T-helper 17 cell (primary cell): ENCODE measurements at regions not wholly inside any gene's neighbourhood (a gene's known extent, or its start where the extent isn't known, plus 50 kb on each side); places are given as distances from the start of the nearest gene placed in this dataset.

Source experiments
- ATAC-seq: fragments of 150-1000 bp; cut with Tn5 transposase; 2 replicates; pipeline ENCODE4 v1.10.0; 2021; ENCODE audit warnings: mild to moderate bottlenecking, moderate library complexity
- DNase-seq, 3 donors: peaks; one replicate each; pipeline versions ENCODE4 v3.0.0 to v3.0.0-alpha.2; 2020 to 2021
- H3K9me3 ChIP-seq: one replicate; pipeline ENCODE4 v1.7.0; 2013; ENCODE audit warnings: low read length, mild to moderate bottlenecking; ENCODE audit not compliant: control insufficient read depth, poor library complexity, severe bottlenecking
- H3K27ac Mint-ChIP-seq: one replicate; pipeline ENCODE4 v1.8.0; 2022; ENCODE audit warnings: mild to moderate bottlenecking, moderate library complexity, mixed read lengths
- H3K27me3 Mint-ChIP-seq: one replicate; pipeline ENCODE4 v1.8.0; 2022; ENCODE audit warnings: mixed read lengths
- H3K36me3 Mint-ChIP-seq: one replicate; pipeline ENCODE4 v1.8.0; 2022; ENCODE audit warnings: low read depth, mixed read lengths
- H3K4me1 Mint-ChIP-seq: one replicate; pipeline ENCODE4 v1.8.0; 2022; ENCODE audit warnings: mild to moderate bottlenecking, mixed read lengths
- H3K4me3 Mint-ChIP-seq: one replicate; pipeline ENCODE4 v1.8.0; 2022; ENCODE audit warnings: mild to moderate bottlenecking, moderate library complexity, mixed read lengths

DNA sequence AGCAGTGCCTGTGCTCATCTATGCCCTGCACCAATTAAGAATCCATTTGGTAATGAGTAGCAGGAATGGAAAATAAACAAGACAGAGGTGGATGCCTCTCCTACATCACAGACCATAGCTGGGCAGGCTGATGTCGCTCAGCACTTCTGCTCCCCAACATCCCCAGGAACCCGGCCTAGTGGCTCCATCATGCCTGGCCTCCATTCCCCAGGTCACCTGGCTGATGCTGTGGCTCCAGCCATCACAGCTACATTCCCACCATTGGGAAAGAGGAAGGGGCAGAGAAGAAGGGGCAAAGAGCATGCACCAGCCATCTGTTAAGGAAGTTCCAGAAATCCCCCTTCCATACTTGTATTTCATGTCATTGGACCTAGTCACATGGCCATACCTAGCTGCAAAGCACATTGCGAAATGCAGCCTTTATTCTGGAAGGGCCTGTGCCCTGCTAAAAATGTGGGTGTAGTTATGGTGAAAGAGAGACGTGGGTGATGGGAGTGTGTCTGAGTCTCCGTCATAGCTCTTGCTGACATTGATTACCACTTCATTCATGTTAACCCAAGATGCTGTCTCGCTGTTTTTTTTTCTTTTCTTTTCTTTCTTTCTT lies 86.1 kb upstream of the ADAMTS2 start:
- Mint-ChIP-seq H3K36me3 (no peaks in the 10 kb centered on the region), H3K27ac (no peak overlapping the region), H3K4me3 (no peak overlapping the region), H3K4me1 (peaks cover 3% of the 10 kb centered on the region), H3K27me3 (peaks cover 10% of the 10 kb centered on the region)
- DNase-seq: no peak
- H3K9me3 ChIP-seq: no peaks in the 10 kb centered on the region
- ATAC-seq: no peak

DNA sequence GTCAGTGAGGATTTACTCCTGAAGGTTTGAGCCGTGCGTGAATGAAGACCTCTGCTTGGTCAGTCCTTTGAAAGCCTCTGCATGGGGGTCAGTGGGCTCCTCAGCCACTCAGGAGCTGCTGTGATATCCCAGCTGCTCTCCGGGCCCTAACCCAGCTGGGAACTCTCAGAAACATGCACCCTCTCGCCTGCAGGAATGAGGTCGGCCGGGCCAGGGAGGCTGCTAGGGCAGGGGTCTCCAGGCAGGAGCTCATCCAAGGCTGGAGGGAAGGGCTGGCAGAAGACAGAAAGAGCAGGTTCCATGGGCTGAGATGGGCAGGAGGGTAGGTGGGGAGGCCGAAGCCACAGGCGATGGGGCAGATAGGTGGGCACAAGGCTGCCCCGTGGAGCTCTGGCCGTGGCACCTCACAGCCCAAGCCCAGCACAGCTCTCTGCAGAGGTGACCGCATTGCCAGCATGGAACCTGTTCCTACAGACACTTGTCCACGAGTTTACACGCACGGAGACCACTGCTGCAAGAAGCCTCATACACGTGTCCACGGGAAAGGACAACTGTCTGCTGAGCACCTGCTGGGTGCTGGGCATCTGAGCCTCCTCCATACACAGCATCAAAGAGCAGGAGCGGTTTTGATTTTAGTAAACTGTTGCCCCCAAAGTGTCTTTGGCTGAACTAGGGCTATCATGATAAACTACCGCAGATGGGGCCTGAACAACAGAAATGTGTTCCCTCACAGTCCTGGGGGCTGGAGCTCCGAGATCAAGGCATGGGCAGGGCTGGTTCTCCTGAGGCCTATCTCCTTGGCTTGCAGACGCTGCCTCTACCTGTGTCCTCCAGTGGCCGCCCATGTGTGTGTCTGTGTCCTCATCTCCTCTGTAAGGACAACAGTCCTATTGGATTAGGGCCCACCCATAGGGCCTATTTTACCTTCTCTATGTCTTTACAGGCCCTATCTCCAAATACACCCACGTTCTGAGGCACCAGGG lies 85.2 kb upstream of the ADAMTS2 start:
- no peak for ATAC-seq
- peaks cover 7% of the 10 kb centered on the region for H3K27me3 Mint-ChIP-seq
- no peak overlapping the region for H3K4me3 Mint-ChIP-seq
- H3K9me3 ChIP-seq: no peaks in the 10 kb centered on the region
- DNase-seq: no peak
- peaks cover 5% of the 10 kb centered on the region for H3K4me1 Mint-ChIP-seq
- H3K36me3 Mint-ChIP-seq: no peaks in the 10 kb centered on the region
- H3K27ac Mint-ChIP-seq: no peak overlapping the region

DNA sequence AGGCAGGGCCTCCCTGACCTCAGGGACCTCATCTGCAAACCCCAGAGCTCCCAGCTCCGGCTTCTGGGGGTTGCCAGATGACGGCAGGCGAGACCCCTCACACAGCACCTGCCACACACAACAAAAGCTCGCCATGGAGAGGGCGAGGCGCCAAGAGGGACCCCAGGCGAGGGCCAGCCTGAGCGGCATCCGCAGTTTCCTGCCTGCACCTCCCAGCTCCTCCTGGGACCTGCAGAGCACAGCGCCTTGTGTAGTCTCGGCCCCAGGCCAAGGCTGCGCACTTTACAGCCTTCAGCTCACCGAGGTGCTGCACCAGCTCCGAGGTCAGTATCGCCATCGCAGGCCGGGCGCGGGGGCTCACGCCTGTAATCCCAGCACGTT lies 82.4 kb upstream of the ADAMTS2 start:
- H3K27ac Mint-ChIP-seq: no peak overlapping the region
- H3K27me3 Mint-ChIP-seq: peaks cover 23% of the 10 kb centered on the region
- H3K36me3 Mint-ChIP-seq: no peaks in the 10 kb centered on the region
- H3K4me3 Mint-ChIP-seq: no peak overlapping the region
- ATAC-seq (no peak), DNase-seq (no peak)
- no peaks in the 10 kb centered on the region for H3K9me3 ChIP-seq
- H3K4me1 Mint-ChIP-seq: peaks cover 5% of the 10 kb centered on the region

DNA sequence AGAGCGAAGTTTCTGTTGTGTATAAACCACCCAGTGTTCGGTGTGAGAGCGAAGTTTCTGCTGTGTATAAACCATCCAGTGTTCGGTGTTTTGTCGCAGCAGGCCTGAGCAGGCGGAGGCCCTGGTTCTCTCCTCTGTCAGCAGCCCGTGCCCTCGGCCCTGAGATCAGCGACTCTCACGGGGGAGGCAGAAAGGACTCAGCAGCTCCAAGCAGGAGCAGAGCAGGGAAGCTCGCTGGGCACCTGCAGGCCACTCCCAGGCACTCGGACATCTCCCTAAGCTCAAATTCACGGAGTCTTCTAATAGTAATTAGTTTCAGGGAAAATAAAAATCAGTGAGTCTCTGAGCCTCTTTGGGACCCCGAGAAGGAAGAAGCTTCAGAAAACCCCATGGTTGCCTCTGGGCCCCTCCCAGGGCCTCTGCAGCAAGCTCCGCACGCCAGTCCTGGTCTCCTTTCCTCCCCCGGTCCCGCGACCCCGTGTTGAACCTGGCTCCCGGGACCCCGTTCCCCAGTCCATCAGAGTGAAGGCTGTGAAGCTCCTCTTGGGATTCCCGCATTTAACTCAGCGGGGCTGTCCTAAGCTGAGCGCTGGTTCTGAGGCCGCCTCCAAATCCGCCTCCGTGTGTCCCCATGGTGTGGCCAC lies 81.9 kb upstream of the ADAMTS2 start:
- Mint-ChIP-seq H3K36me3 (no peaks in the 10 kb centered on the region), H3K27ac (no peak overlapping the region), H3K27me3 (peaks cover 25% of the 10 kb centered on the region), H3K4me3 (no peak overlapping the region), H3K4me1 (peaks cover 5% of the 10 kb centered on the region)
- DNase-seq (no peak), ATAC-seq (no peak)
- no peaks in the 10 kb centered on the region for H3K9me3 ChIP-seq

DNA sequence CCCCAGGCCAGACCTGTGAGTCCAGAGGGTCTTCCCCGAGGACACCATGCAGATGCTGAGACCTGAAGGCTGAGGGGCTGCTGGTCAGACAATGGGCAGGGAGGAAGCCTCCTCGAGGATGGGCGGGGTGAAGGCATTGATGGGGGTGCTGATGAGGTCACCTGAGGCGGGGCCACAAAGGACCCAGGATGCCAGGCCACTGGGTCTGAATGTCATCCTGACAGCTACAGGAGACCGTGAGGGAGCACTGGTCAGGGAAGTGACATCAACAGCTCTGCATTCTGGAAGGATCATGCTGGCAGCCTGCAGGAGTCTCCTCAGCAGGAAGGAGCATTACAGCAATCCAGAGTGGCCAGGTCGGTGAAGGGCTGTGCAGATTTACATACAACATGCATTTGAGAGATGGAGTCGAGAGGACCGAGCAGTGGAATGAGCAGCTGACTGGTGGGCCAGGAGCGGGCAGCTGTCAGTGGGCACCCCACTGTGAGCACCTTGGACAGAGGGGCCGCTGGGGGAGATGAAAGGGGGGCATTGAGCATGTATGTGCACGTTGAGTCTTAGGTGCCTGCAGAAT lies 77.7 kb upstream of the ADAMTS2 start:
- ATAC-seq (no peak), DNase-seq (no peak)
- Mint-ChIP-seq H3K27me3 (peaks cover 37% of the 10 kb centered on the region), H3K4me1 (peaks cover 5% of the 10 kb centered on the region), H3K36me3 (no peaks in the 10 kb centered on the region), H3K27ac (no peak overlapping the region), H3K4me3 (no peak overlapping the region)
- no peaks in the 10 kb centered on the region for H3K9me3 ChIP-seq

DNA sequence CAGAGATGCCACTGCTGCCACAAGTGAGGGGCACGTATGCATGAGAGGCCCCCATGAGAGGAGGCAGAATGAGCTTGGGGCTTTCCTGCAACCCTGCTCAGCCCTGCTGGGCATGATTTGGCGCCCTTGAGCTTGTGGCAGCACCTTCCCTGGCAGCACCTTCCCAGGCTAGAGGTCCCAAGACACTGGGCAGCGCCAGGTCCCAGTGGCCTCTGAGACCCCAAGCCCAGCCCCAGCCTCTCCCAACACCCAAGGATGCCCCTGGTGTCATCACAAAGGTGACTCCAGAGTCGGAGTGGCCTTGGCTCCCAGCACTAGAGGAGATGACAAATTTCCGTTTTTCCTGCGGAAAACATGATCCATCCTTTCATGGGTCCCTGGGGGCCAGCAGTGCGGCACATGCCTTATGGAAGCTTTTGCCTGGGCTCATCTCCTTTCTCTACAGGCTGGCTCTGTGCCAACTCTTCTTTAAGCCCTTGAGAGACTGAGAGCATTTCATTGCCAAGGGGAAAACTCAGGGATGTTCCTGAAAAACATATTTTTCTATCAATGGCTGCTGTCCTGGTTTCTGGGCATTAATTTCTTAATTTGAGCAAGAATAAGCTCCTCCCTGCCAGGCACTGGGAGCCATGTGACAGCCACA lies 77.1 kb upstream of the ADAMTS2 start:
- Mint-ChIP-seq H3K27ac (no peak overlapping the region), H3K27me3 (peaks cover 37% of the 10 kb centered on the region), H3K4me3 (no peak overlapping the region), H3K36me3 (no peaks in the 10 kb centered on the region), H3K4me1 (peaks cover 5% of the 10 kb centered on the region)
- H3K9me3 ChIP-seq: no peaks in the 10 kb centered on the region
- DNase-seq: no peak
- ATAC-seq: no peak

DNA sequence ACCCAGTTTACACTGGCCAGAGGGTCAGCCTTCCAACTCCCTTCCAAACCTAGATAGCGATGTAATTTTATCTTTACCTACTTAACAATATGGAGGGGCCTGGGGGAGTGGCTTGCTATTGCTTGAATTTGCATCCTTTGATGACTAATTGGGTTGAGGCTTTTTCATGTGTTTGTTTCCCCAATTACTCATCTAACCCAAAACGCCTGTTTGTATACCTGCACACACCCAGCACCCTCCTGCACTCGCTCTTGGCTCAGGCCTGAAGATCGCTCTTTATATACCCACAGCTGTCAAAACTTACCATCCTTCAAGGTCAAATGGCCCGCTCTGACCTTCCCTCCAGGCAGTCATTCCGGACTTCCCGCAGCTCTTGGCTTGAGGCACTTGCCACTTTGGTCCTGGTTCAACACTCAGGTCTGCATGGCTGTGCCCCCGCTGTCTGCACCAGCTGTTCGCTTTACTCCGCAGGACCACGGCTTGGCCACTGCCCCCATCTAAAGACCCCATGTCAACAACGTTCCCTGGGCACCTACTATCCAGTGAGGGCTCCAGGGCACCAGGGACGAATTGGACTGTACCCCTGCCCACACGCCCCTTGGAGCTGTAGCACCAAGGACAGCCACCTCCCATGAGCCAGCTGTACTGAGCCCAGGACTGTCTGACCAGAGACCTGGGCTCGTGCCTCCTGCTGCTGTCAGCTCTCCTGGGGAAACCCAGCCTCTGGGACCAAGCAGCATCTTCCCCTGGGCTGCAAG lies 76.1 kb upstream of the ADAMTS2 start:
- DNase-seq: no peak
- Mint-ChIP-seq H3K4me1 (peaks cover 5% of the 10 kb centered on the region), H3K36me3 (no peaks in the 10 kb centered on the region), H3K4me3 (no peak overlapping the region), H3K27ac (no peak overlapping the region), H3K27me3 (peaks cover 43% of the 10 kb centered on the region)
- ATAC-seq: no peak
- H3K9me3 ChIP-seq: no peaks in the 10 kb centered on the region

DNA sequence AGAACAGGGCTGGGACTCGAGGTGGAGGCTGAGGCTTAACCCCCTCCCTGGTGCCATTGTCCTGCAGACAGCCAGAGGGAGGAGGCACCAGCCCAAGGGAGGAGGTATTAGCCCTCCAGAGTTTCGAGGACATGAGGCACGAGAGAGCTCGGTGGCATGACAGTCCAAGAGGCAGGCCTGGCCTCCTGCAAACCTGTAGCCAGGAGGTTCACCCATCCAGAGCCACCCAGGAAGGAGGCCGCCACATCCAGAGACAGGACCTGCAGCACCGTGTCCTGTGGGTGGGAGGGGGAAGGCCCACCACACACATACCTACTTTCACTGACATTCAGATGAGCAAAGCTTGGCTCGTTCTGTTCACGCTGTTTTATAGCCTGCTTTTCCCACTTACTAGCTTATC lies 75.2 kb upstream of the ADAMTS2 start:
- no peak for ATAC-seq
- H3K36me3 Mint-ChIP-seq: no peaks in the 10 kb centered on the region
- no peak overlapping the region for H3K27ac Mint-ChIP-seq

DNA sequence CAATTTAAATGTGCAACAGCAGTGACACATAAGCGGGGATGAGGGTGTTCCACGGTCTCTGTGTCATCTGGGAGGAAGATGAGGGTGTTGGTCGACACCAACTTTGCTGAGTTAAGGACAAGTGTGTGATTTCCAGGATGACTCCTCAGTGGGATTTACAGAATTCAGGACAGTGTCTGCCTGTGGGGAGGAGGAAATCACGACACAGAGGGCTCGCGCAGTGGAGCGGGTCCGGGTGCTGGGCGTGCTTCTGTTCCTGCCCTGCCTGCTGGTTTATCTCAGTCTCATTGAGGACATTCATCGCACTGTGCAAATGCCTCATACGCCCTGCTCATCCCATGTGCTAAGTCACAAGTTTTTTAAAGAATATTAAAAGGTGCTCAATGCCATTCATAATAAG lies 73.7 kb upstream of the ADAMTS2 start:
- ATAC-seq (no peak), DNase-seq (no peak)
- Mint-ChIP-seq H3K4me3 (no peak overlapping the region), H3K27me3 (peaks cover 37% of the 10 kb centered on the region), H3K27ac (no peak overlapping the region), H3K4me1 (peaks cover 3% of the 10 kb centered on the region), H3K36me3 (no peaks in the 10 kb centered on the region)
- no peaks in the 10 kb centered on the region for H3K9me3 ChIP-seq

More for the DNA sequence above, 75.2 kb upstream of the ADAMTS2 start:
- H3K27me3 Mint-ChIP-seq: peaks cover 46% of the 10 kb centered on the region
- H3K4me3 Mint-ChIP-seq: no peak overlapping the region
- H3K4me1 Mint-ChIP-seq: peaks cover 3% of the 10 kb centered on the region
- no peak for DNase-seq
- no peaks in the 10 kb centered on the region for H3K9me3 ChIP-seq

DNA sequence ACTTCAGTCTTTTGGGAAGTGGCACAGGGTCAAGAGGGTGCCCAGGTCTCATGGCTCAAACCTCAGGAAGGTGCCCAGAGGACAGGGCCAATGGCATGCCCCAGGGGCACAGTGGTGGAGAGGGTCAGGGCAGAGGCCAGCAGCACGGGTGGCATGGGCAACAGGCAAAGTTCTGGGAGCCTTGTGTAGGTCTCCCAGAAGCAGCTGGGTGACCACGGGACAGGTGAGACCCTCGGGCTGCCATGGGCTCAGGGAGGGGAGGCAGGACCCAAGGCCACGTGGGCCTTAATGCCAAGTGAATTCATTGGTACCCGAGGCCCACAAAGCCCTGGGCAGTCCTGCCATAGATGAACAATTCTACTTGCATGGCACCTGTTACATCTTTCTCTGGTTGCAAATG lies 72.4 kb upstream of the ADAMTS2 start:
- peaks cover 30% of the 10 kb centered on the region for H3K27me3 Mint-ChIP-seq
- peaks cover 3% of the 10 kb centered on the region for H3K4me1 Mint-ChIP-seq
- no peak overlapping the region for H3K27ac Mint-ChIP-seq
- no peak overlapping the region for H3K4me3 Mint-ChIP-seq
- no peaks in the 10 kb centered on the region for H3K36me3 Mint-ChIP-seq
- ATAC-seq (no peak), DNase-seq (no peak)
- no peaks in the 10 kb centered on the region for H3K9me3 ChIP-seq

DNA sequence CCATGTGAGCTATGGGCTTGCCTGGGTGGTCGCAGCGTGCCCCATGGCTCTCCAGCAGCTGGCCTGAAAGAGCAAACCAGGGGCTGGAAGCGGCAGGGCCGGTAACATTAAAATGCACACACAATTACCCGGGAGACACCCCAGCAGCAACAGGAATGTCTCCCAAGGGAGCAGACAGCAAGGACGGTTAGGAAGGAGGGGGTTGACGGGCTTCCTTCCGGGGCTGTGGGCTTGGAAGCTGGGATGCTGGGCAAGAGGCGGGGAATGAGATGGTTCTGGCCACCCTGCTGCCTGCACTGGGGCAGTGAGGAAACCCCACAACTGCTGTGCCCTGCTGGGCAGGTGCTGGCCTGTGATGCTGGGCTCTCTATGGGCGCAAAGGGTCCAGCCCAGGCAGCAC lies 71.8 kb upstream of the ADAMTS2 start:
- no peak overlapping the region for H3K27ac Mint-ChIP-seq
- DNase-seq (no peak), ATAC-seq (no peak)
- H3K4me3 Mint-ChIP-seq: no peak overlapping the region
- H3K27me3 Mint-ChIP-seq: peaks cover 27% of the 10 kb centered on the region
- H3K9me3 ChIP-seq: no peaks in the 10 kb centered on the region
- H3K36me3 Mint-ChIP-seq: no peaks in the 10 kb centered on the region
- peaks cover 3% of the 10 kb centered on the region for H3K4me1 Mint-ChIP-seq

DNA sequence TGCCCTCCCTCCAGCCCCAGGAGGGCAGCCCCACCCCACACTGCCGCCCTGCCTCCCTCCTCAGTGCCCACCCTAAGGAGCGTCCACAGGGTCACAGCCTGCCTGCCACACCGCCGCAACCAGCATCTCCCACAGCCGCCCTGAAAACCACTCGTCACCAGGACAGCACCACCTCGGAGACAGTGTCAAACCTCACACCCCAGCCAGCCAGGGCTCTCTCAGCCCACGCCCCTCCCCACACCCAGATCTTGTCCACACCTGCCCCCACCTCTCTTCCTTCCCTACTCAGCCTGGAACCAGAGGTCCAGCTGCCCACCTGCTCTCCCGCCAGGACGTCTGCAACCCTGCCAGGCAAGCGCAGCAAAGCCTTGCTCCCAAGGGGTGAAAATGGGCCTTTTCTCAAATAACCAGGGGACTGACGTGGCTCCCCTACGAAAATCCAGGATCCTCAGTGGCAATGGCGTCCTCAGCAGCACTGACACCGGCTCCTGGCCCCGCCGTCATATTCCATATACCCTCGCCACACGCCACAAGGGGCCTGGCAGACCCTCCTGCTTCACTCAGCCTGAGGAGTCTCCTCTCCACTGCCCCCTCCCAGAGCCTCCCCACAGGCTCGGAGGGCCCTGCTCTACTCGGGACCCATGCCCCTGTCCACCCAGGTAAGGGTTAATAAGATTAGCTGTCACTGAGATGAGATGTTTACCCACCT lies 71.0 kb upstream of the ADAMTS2 start:
- Mint-ChIP-seq H3K36me3 (no peaks in the 10 kb centered on the region), H3K27me3 (peaks cover 27% of the 10 kb centered on the region), H3K27ac (no peak overlapping the region), H3K4me1 (peaks cover 3% of the 10 kb centered on the region), H3K4me3 (no peak overlapping the region)
- ATAC-seq (no peak), DNase-seq (no peak)
- H3K9me3 ChIP-seq: no peaks in the 10 kb centered on the region
